CD4-positive, alpha-beta T cell treated with Interleukin-21 for 1 hour (primary cell): ENCODE measurements at regions not wholly inside any gene's neighbourhood (a gene's known extent, or its start where the extent isn't known, plus 50 kb on each side); places are given as distances from the start of the nearest gene placed in this dataset.

Source experiments
- DNase-seq: peaks from one replicate; pipeline ENCODE4 v3.0.0-alpha.2; 2020

- DNase-seq = no peak
These were observed 211.6 kb downstream of the ERCC6L2 start for GRCh38 chr9:96086936-96087571.

DNA sequence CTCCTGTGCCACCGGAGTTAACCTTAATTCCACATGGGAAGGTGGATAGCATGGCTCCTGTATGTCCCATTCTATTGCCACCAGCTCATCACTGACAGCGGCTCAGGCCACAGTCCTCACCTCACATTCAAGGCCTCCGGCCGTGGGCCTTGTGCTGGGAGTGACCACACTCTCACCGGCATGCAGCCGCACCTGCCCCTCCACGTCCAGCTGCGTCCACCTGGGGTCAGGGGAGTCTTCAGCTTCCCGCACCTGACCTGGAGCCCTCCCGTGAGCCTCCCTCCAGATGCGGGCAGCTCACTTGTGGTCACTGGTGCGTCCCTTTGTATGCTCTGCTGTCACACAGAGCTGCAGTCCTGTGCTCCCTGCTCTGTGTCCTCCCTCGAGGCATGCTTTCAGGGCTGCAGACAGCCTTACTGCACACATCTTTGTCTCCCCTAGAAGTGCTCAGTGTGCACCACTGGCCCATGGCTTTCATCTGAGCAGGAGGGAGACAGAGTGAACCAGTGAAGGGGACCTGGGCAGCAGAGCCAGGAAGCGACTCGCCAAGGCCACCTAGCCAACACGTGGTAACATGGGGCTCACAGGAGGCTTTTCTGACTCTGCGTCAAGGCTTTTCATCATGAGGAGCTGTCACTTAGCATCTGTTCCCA lies 210.1 kb downstream of the ERCC6L2 start:
- no peak for DNase-seq

- DNase-seq = no peak
These were observed 208.8 kb downstream of the ERCC6L2 start for GRCh38 chr9:96084331-96084734.

- no peak for DNase-seq
These were observed 207.2 kb downstream of the ERCC6L2 start for GRCh38 chr9:96082516-96083232.

- no peak for DNase-seq
These were observed 204.9 kb downstream of the ERCC6L2 start for GRCh38 chr9:96080364-96080763.

DNA sequence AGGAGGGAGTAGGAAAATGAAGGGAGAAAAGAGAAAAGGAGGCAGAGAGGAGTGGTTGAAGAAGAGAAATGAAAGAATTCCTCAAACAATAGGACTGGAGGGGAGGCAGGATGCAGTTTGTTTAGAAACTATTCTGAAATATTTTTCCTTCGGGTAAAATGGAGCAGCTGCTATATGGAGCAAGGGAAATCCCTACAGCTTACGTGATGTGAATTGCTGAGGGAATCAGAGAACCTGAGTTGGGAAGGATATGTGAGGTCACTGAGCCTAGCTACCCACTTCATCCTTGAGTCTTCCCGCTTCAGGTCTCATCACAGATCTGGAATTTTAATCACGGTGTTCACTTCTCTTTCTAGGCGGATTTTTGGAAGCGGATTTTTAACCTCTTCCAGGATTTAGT lies 204.3 kb downstream of the ERCC6L2 start:
- DNase-seq = no peak

- no peak for DNase-seq
These were observed 203.5 kb downstream of the ERCC6L2 start for GRCh38 chr9:96078897-96079490.

DNA sequence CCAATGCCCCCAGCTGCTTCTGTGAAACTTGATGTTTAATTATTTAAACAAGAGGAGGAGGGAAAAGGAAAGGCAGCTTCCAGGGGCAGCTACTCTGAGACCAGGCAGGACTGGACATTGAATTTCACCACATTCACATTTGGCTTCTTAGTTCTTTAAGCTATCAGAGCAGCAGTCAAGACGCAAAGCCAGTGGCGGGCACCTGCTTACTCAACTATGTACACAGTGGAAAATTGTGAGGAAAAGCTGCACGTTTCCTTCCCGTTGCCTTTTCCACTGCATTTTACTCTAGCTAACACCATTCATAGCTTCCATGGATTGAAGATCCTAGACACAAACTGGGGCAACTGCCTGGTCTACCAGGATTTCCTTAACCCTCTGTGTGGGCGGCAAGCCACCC lies 200.3 kb downstream of the ERCC6L2 start:
- no peak for DNase-seq

DNA sequence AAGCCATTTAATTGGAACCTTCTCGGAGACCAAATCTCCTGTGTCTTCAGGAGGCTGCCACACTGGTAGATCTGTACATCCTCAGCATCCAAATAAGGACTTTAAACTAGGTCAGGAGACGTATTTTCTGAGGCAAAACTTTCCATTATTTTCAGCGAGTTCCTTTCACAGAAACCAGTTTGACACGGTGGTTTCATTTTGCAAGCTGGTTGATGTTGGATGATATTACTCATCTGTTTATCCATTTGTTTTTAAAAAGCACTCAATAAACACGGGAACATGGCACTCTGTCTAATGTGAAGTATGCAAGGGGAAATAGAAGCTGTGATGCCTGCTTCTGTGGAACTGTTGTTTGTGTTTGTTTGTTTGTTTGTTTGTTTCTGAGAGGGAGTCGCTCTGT lies 199.6 kb downstream of the ERCC6L2 start:
- no peak for DNase-seq

- no peak for DNase-seq
These were observed 198.3 kb downstream of the ERCC6L2 start for GRCh38 chr9:96073531-96074480.

DNA sequence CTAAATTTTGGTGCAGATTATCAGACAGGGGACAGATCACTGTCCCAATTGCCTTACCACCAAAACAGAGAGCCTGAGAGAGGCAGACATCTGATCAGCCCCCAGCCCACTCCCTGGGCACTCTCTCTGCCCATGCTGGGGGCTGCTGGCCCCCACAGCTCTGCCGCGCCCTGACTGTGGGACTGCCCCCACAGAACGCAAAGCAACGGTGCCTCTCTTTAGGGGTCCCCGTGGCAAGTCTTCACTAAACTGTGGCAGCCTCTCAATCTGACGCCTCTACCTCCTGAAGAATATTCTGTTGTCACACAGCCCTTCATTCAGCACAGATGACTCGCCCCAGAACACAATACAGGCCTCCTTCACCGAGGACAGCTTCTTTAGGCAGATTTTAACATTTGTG lies 197.4 kb downstream of the ERCC6L2 start:
- DNase-seq = no peak

DNA sequence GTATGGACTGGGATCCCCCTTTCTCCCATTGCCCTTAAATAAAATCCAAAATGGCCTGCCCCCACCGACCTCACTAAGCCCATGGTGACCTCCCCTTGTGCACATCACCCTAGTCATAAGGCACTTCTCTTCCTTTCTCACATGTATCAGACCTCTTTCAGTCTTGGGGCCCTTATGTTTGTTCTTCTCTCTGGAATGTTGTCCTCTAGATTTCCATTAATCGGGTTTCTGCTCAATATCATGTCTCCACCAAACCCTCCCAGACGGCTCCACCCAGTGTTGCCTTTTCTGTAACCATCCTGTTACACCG lies 196.3 kb downstream of the ERCC6L2 start:
- no peak for DNase-seq

GRCh38 chr9:96071076-96071814 lies 195.8 kb downstream of the ERCC6L2 start:
- DNase-seq = peak; percentile 18

DNA sequence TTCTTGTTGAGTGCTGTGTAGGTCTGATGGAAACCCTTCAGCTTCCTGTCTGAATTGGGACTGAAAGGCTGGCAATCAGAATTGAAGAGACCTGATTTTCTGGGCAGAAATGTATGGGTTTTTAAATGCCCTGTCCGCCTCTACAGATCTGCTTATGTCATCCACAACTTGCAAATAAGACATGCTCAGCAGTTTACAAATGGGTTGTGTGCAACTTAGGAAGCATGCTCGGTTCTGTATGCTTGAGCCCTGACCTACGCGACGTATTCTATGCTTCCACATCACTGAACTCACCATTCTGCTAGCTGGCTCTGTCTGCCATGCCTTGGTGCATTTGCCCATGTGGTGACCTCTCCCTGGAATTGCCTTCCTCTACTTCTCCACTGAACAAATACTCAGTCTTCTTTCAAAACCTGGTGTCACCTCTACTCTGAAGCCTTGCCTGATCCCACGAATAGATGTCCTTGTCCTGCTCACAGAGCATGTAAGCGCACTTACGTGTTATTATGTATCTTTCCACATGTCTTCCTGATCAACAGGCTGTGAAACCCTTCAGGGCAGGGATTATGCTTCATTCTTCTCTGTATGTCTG lies 194.2 kb downstream of the ERCC6L2 start:
- no peak for DNase-seq

DNA sequence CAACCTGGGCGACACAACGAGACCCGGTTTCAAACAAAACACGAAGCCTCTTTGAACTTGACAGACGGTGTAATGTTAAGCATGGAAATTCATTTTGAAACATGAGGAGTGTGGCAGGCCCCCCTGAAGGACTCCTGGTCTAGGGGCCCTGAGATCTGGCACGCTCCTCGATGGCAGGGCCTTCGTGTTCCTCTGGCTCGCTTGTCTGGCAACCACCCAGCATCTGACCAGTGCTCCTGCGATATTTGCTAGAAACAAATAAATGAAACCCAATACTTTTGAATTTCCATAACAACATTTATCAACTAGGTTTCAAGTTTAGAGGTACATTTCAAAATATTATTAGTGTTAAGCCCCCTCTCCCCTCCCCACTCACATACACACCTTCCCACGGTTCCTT lies 193.0 kb downstream of the ERCC6L2 start:
- DNase-seq = no peak

DNA sequence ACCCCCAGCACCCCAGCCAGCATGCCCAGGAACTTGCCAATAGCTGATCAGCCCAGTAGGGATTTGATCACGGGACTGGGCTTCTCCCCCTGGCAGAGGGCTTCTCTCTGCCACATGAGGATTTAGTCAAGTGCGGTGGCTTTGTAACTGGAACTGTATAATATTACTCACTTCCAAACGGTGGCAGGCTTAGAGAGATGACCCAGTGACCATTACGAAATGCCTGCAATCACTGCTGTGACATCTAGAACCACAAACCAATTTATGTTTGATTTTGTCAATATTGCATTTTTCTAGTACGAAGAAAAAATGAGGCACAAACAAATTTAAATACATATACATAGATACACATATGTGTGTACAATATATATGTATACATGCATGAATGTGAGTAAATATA lies 192.1 kb downstream of the ERCC6L2 start:
- no peak for DNase-seq

DNA sequence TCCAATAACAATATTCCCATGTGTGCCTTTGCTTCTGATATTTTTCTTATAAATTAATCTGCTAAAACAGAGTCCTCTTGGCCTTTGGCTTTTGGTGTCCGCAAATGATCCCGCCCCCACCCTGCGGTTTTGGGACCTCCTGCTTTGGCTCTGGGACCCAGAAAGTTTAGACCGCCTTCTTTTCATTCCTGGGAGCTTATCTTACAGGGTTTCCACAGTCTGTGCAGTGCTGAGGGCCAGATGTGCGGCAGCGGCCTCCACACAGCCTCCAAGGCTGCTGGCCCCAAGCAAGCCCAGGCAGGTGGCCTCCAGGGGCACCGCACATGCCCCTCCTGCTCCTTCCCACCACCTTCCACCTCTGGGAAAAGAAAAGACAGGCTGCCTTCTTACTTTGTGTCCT lies 191.5 kb downstream of the ERCC6L2 start:
- no peak for DNase-seq

GRCh38 chr9:96065482-96066251 lies 190.2 kb downstream of the ERCC6L2 start:
- no peak for DNase-seq

GRCh38 chr9:96064826-96065481 lies 189.5 kb downstream of the ERCC6L2 start:
- DNase-seq = no peak

DNA sequence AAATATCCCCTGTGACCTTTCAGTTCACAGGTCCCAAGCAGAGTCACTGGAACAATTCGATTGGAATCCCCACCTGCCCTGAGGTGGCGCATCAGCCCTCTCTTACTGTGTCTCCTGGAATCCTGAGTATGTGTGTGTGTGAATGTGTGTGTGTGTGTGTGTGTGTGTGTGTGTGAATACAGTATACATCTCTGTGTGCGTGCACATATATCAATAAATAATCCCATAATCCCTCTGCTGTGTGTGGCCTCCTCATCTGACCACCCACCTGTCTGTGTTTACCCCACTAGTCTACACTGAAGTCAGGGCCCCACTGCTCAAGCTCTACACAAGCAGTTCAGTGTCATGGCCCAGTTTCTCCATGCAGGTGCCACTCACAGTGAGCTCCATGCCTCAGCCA lies 187.4 kb downstream of the ERCC6L2 start:
- DNase-seq = no peak
